Tongue (tissue), 1 donor: ENCODE measurements at regions not wholly inside any gene's neighbourhood (a gene's known extent, or its start where the extent isn't known, plus 50 kb on each side); places are given as distances from the start of the nearest gene placed in this dataset.

ENCODE experiments used
- DNase-seq: peaks from one replicate; pipeline ENCODE4 v3.0.0-alpha.2; 2015

GRCh38 chr4:165610679-165611437 lies 232.1 kb downstream of the CPE start:
- peak; percentile 20 for DNase-seq

GRCh38 chr4:165612936-165613335 lies 234.1 kb downstream of the CPE start:
- no peak for DNase-seq

- DNase-seq, result no peak
Measured at GRCh38 chr4:165613581-165613980, 234.8 kb downstream of the CPE start.

- DNase-seq, result no peak
Measured at GRCh38 chr4:165620913-165621312, 242.1 kb downstream of the CPE start.

- DNase-seq, result no peak
Measured at GRCh38 chr4:165621983-165622382, 243.2 kb downstream of the CPE start.

GRCh38 chr4:165625281-165625680 lies 246.5 kb downstream of the CPE start:
- DNase-seq, result no peak

GRCh38 chr4:165626316-165626715 lies 246.7 kb upstream of the TLL1 start:
- DNase-seq, result no peak

GRCh38 chr4:165627128-165627527 lies 245.9 kb upstream of the TLL1 start:
- DNase-seq, result peak; percentile 40

GRCh38 chr4:165627548-165627947 lies 245.5 kb upstream of the TLL1 start:
- no peak for DNase-seq

- DNase-seq, result no peak
Measured at GRCh38 chr4:165628572-165628971, 244.5 kb upstream of the TLL1 start.

GRCh38 chr4:165630671-165631070 lies 242.4 kb upstream of the TLL1 start:
- DNase-seq, result peak; percentile 35

- DNase-seq, result peak; percentile 60
Measured at GRCh38 chr4:165631208-165631894, 241.7 kb upstream of the TLL1 start.

- DNase-seq, result peak; percentile 70
Measured at GRCh38 chr4:165631912-165632311, 241.1 kb upstream of the TLL1 start.

GRCh38 chr4:165634766-165635165 lies 238.3 kb upstream of the TLL1 start:
- no peak for DNase-seq

- no peak for DNase-seq
Measured at GRCh38 chr4:165635381-165635780, 237.7 kb upstream of the TLL1 start.

GRCh38 chr4:165635951-165636350 lies 237.1 kb upstream of the TLL1 start:
- DNase-seq, result no peak

- DNase-seq, result no peak
Measured at GRCh38 chr4:165651901-165652300, 221.1 kb upstream of the TLL1 start.

- no peak for DNase-seq
Measured at GRCh38 chr4:165654556-165654955, 218.5 kb upstream of the TLL1 start.

- no peak for DNase-seq
Measured at GRCh38 chr4:165656399-165656798, 216.6 kb upstream of the TLL1 start.

GRCh38 chr4:165656829-165657490 lies 216.1 kb upstream of the TLL1 start:
- DNase-seq, result no peak

GRCh38 chr4:165662341-165662740 lies 210.7 kb upstream of the TLL1 start:
- peak; percentile 83 for DNase-seq

- peak; percentile 60 for DNase-seq
Measured at GRCh38 chr4:165663411-165663810, 209.6 kb upstream of the TLL1 start.

GRCh38 chr4:165666836-165667235 lies 206.2 kb upstream of the TLL1 start:
- no peak for DNase-seq
